ENCODE measurements at regions not wholly inside any gene's neighbourhood (a gene's known extent, or its start where the extent isn't known, plus 50 kb on each side); places are given as distances from the start of the nearest gene placed in this dataset.
"Not testable (repeated sequence)": the region's sequence is repeated elsewhere in the genome, so short reads cannot be mapped to it uniquely, and the experiment has no call there.

DNA sequence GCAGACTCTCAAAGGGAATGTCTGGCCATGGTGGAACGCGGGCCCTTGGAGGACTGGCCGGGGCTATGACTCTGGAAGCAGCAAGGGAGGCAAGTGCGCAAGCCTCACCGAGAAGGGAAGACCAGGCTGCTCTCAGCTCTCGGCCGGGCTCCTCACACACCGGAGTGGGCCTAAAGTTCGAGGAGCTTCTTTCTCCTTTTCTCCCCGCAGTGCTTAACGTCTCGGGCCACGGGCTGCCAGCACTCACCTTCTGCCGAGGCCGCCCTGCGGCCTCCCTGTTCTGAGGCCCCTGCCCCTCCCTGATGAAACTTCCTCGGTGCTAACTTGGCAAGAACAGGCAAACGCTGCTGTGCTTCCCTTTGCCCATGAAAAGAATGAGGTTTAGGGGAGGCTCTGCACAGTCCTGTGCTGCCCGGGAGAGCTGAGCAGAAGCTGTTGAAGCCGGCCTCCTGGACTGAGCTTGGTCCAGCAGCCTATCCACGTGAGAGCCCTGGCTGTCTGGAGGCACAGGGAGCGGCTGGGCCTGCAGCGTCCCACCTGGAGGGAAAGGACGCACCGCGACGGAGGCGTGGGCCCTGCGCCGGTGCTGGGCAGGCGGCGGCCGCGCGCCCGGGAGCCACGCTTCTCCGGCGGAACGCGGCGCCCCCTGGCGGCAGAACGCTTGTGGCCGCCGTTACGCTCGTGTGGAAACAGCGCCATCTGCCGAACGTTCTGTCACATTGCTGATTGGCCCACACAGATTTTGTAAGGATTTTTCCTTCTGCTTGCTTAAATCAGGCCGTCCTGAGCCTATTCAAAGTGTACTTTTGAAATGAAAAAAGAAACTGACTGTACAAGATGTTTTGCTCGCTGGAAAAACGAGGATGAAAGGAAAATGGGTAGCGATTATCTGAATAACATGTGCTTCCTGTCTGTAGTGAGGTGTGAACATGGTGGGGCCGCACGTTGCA lies 65.0 kb upstream of the TMEM45B start:
- no peak overlapping the region for H3K27ac Mint-ChIP-seq
- TF ChIP-seq, protein P1, sequence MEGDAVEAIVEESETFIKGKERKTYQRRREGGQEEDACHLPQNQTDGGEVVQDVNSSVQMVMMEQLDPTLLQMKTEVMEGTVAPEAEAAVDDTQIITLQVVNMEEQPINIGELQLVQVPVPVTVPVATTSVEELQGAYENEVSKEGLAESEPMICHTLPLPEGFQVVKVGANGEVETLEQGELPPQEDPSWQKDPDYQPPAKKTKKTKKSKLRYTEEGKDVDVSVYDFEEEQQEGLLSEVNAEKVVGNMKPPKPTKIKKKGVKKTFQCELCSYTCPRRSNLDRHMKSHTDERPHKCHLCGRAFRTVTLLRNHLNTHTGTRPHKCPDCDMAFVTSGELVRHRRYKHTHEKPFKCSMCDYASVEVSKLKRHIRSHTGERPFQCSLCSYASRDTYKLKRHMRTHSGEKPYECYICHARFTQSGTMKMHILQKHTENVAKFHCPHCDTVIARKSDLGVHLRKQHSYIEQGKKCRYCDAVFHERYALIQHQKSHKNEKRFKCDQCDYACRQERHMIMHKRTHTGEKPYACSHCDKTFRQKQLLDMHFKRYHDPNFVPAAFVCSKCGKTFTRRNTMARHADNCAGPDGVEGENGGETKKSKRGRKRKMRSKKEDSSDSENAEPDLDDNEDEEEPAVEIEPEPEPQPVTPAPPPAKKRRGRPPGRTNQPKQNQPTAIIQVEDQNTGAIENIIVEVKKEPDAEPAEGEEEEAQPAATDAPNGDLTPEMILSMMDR (conservative IDR thresholded peaks at IDR 0.05): peak; percentile 100
- no peak overlapping the region for H3K4me3 ChIP-seq (ENCODE audit: low read length)
- H3K27ac ChIP-seq (ENCODE audit: low read depth, low read length): no peak overlapping the region
- H3K9me3 Mint-ChIP-seq: peaks cover 13% of the 10 kb centered on the region
- peak; percentile 90 for DNase-seq
- H3K9ac ChIP-seq (ENCODE audit: extremely low read depth, low read length, poor library complexity, severe bottlenecking): no peak overlapping the region
- 27 to 32% methylated on average over 34 to 57 of the region's 57 CpGs for WGBS, 2 experiments (ENCODE audit: insufficient coverage in 1 of 2, insufficient read length in 1 of 2)
- H3K36me3 ChIP-seq (ENCODE audit: control insufficient read depth, insufficient read depth, low read length): no peaks in the 10 kb centered on the region
- H3K27me3 Mint-ChIP-seq (ENCODE audit: insufficient read depth): peaks cover 31% of the 10 kb centered on the region
- H3K36me3 Mint-ChIP-seq (ENCODE audit: low read depth): no peaks in the 10 kb centered on the region
- no peaks in the 10 kb centered on the region for H3K4me1 ChIP-seq (ENCODE audit: control insufficient read depth, insufficient read depth, low read length)
- peaks cover 6% of the 10 kb centered on the region for H3K27me3 ChIP-seq (ENCODE audit: control insufficient read depth, insufficient read depth, low read length, poor library complexity, severe bottlenecking)
- H3K4me3 Mint-ChIP-seq: peak overlapping the region; percentile 39
- no peaks in the 10 kb centered on the region for H3K4me1 Mint-ChIP-seq
- peaks cover 5% of the 10 kb centered on the region for H3K9me3 ChIP-seq (ENCODE audit: control insufficient read depth, low read length)

DNA sequence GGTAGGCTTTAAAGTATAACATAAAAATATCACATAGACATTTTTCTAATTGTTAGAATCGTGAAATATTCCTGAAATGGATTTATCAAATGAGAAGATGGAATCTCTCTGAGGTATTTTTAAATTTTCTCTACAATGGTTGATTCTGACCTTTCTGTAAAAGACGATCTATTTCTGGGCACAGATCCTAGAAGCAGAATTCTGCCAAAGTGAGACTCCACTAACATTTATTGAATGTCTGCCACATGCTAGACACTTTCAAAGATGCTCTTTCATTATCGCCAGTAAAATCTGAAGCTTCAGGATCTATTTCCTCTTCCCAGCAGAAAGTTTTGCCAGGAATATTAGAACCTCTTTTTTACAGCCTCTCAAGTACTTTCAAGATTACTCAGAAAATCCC lies 64.1 kb upstream of the TMEM45B start:
- H3K27ac Mint-ChIP-seq: no peak overlapping the region
- peaks cover 35% of the 10 kb centered on the region for H3K27me3 Mint-ChIP-seq (ENCODE audit: insufficient read depth)
- no peak overlapping the region for H3K4me3 Mint-ChIP-seq
- Histone ChIP-seq H3K4me1 (ENCODE audit: control insufficient read depth, insufficient read depth, low read length) (no peaks in the 10 kb centered on the region), H3K9me3 (ENCODE audit: control insufficient read depth, low read length) (peaks cover 5% of the 10 kb centered on the region), H3K27me3 (ENCODE audit: control insufficient read depth, insufficient read depth, low read length, poor library complexity, severe bottlenecking) (peaks cover 6% of the 10 kb centered on the region), H3K27ac (ENCODE audit: low read depth, low read length) (no peak overlapping the region), H3K36me3 (ENCODE audit: control insufficient read depth, insufficient read depth, low read length) (no peaks in the 10 kb centered on the region), H3K4me3 (ENCODE audit: low read length) (no peak overlapping the region), H3K9ac (ENCODE audit: extremely low read depth, low read length, poor library complexity, severe bottlenecking) (no peak overlapping the region)
- no peaks in the 10 kb centered on the region for H3K4me1 Mint-ChIP-seq
- WGBS, 2 experiments (ENCODE audit: insufficient coverage in 1 of 2, insufficient read length in 1 of 2): 72 to 100% methylated on average over 2 to 3 of the region's 3 CpGs
- H3K36me3 Mint-ChIP-seq (ENCODE audit: low read depth): no peaks in the 10 kb centered on the region
- H3K9me3 Mint-ChIP-seq: peaks cover 22% of the 10 kb centered on the region
- TF ChIP-seq, protein P1 (conservative IDR thresholded peaks at IDR 0.05): no peak
- DNase-seq: no peak

DNA sequence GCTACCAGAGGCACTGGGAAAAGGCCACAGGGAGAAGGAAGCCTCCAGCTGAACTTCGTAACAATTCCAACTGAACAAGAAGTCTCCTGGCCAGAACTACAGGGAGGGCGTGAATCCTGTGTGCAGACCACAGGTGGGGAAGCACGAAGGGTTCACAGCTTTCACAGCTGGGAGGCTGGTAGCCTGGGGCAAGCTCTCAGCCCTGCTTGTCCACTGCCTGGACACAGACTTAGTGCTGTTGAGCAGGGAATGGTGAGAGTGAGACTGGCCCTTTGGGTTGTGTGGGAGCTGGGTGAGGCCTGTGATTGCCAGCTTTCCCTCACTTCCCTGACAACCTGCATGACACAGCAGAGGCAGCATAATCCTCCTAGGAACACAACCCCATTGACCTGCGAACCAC lies 52.1 kb upstream of the TMEM45B start:
- not testable (repeated sequence) for DNase-seq; H3K9me3 ChIP-seq (ENCODE audit: control insufficient read depth, low read length); H3K9me3 Mint-ChIP-seq; H3K27ac ChIP-seq (ENCODE audit: low read depth, low read length); H3K4me3 Mint-ChIP-seq; H3K9ac ChIP-seq (ENCODE audit: extremely low read depth, low read length, poor library complexity, severe bottlenecking); H3K27me3 Mint-ChIP-seq (ENCODE audit: insufficient read depth); H3K4me1 Mint-ChIP-seq; H3K4me3 ChIP-seq (ENCODE audit: low read length); H3K27ac Mint-ChIP-seq; H3K4me1 ChIP-seq (ENCODE audit: control insufficient read depth, insufficient read depth, low read length); H3K36me3 Mint-ChIP-seq (ENCODE audit: low read depth); H3K36me3 ChIP-seq (ENCODE audit: control insufficient read depth, insufficient read depth, low read length); H3K27me3 ChIP-seq (ENCODE audit: control insufficient read depth, insufficient read depth, low read length, poor library complexity, severe bottlenecking)
- WGBS, 2 experiments (ENCODE audit: insufficient coverage in 1 of 2, insufficient read length in 1 of 2): 91% methylated on average over 4 of the region's 4 CpGs; no CpG with 5 or more reads in 1 of the 2 experiments

DNA sequence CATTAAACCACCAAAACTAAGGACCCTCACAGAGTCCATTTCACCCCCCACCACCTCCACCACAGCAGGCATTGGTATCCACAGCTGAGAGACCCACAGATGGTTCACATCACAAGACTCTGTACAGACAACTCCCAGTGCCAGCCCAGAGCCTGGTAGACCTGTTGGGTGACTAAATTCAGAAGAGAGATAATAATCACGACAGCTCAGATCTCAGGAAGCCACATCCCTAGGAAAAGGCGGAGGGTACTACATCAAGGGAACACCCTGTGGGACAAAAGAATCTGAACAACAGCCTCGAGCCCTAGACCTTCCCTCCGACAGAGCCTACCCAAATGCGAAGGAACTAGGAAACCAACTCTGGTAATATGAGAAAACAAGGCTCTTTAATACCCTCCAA lies 51.4 kb upstream of the TMEM45B start:
- not testable (repeated sequence) for H3K27ac ChIP-seq (ENCODE audit: low read depth, low read length); H3K4me1 Mint-ChIP-seq; H3K4me3 Mint-ChIP-seq; H3K4me1 ChIP-seq (ENCODE audit: control insufficient read depth, insufficient read depth, low read length); H3K4me3 ChIP-seq (ENCODE audit: low read length); H3K27me3 Mint-ChIP-seq (ENCODE audit: insufficient read depth); H3K9ac ChIP-seq (ENCODE audit: extremely low read depth, low read length, poor library complexity, severe bottlenecking); H3K9me3 Mint-ChIP-seq; H3K36me3 Mint-ChIP-seq (ENCODE audit: low read depth); DNase-seq; H3K27ac Mint-ChIP-seq; H3K27me3 ChIP-seq (ENCODE audit: control insufficient read depth, insufficient read depth, low read length, poor library complexity, severe bottlenecking); H3K36me3 ChIP-seq (ENCODE audit: control insufficient read depth, insufficient read depth, low read length); H3K9me3 ChIP-seq (ENCODE audit: control insufficient read depth, low read length)
- WGBS, 2 experiments (ENCODE audit: insufficient coverage in 1 of 2, insufficient read length in 1 of 2): 89% methylated on average over 4 to 5 of the region's 5 CpGs

Data from endodermal cell (in vitro differentiated cells).